ENCODE measurements at regions not wholly inside any gene's neighbourhood (a gene's known extent, or its start where the extent isn't known, plus 50 kb on each side); places are given as distances from the start of the nearest gene placed in this dataset.
A peak's percentile ranks its signal among the peaks of the same experiment; 100 is the strongest.

- Histone ChIP-seq H3K18ac (ENCODE audit: extremely low read depth, low read length) (no peak overlapping the region), H4K91ac (replicated peaks; ENCODE audit: insufficient read length, low read length) (no peak overlapping the region), H3K14ac (ENCODE audit: insufficient read length) (no peak overlapping the region), H2BK15ac (ENCODE audit: low read length) (no peak overlapping the region), H2BK5ac (ENCODE audit: low read depth, low read length) (no peak overlapping the region), H2BK20ac (ENCODE audit: low read length) (no peak overlapping the region), H3K27me3 (replicated peaks in 1 of 4; ENCODE audit: control insufficient read depth in 3 of 4, extremely low read depth in 1 of 4, insufficient read depth in 3 of 4, low read length in 3 of 4) (no peaks in the 10 kb centered on the region), H2BK12ac (ENCODE audit: low read depth, low read length) (no peak overlapping the region), H3K23me2 (ENCODE audit: low read depth, low read length) (no peaks in the 10 kb centered on the region), H3K4ac (replicated peaks; ENCODE audit: insufficient read length, low read depth, low read length) (no peak overlapping the region), H4K5ac (ENCODE audit: insufficient read length, low read depth, low read length) (no peak overlapping the region), H2AFZ (ENCODE audit: low read length) (0 out of 2 replicates have a peak overlapping the region, but pooled peaks have one; percentile 50), H2AK5ac (ENCODE audit: low read depth, low read length) (no peak overlapping the region), H3K79me2 (ENCODE audit: control insufficient read depth in 1 of 2, insufficient read depth in 2 of 2, low read length in 2 of 2) (no peaks in the 10 kb centered on the region), H4K20me1 (replicated peaks in 1 of 2; ENCODE audit: control insufficient read depth in 1 of 2, insufficient read depth in 2 of 2, low read length in 2 of 2) (no peaks in the 10 kb centered on the region), H3K9me3 (ENCODE audit: insufficient read depth in 2 of 2, low read depth in 1 of 2, low read length in 1 of 2) (no peaks in the 10 kb centered on the region), H3K4me3 (ENCODE audit: extremely low read depth in 1 of 4, insufficient read depth in 2 of 4, low read depth in 3 of 4, low read length in 4 of 4) (no peak overlapping the region), H2BK120ac (replicated peaks; ENCODE audit: low read depth, low read length) (no peak overlapping the region), H3K27ac (ENCODE audit: low read depth, low read length) (no peak overlapping the region), H3K79me1 (ENCODE audit: low read depth, low read length) (no peaks in the 10 kb centered on the region), H3K4me2 (ENCODE audit: insufficient read depth in 1 of 2, low read depth in 2 of 2, low read length in 2 of 2) (no peak overlapping the region), H3K36me3 (ENCODE audit: control insufficient read depth in 2 of 4, insufficient read depth in 4 of 4, low read length in 3 of 4) (no peaks in the 10 kb centered on the region), H4K8ac (ENCODE audit: extremely low read depth, insufficient read depth, low read length) (no peak overlapping the region), H3K9ac (replicated peaks in 1 of 4; ENCODE audit: extremely low read depth in 1 of 4, low read depth in 3 of 4, low read length in 3 of 4) (no peak overlapping the region), H3K4me1 (replicated peaks in 1 of 4; ENCODE audit: control insufficient read depth in 3 of 4, insufficient read depth in 4 of 4, low read length in 3 of 4) (no peaks in the 10 kb centered on the region), H3K56ac (replicated peaks; ENCODE audit: insufficient read length, low read depth, low read length) (no peak overlapping the region), H3K23ac (ENCODE audit: insufficient read length) (no peak overlapping the region)
- ChIA-PET POLR2A (ENCODE audit: partially characterized antibody) (no interaction called here), CTCF (ENCODE audit: partially characterized antibody) (interaction anchor here (0.5 to 1.6 kb wide), 3 partner anchors 8 to 382 kb away, joined by 3 to 4 read pairs (median 3); no protein-coding TSS in a partner anchor)
- DNase-seq (ENCODE audit: low read depth in 1 of 2, low spot score in 2 of 2) (no peak), FAIRE-seq (no peak)
- TF ChIP-seq MAX (IDR thresholded peaks at IDR 0.05), result no peak
- TF ChIP-seq SP1 (IDR thresholded peaks at IDR 0.05; ENCODE audit: low read depth, low read length), result no peak
- no peak for TF ChIP-seq RAD21 (IDR thresholded peaks at IDR 0.05 in 1 of 2, conservative IDR thresholded peaks at IDR 0.05 in 1 of 2; ENCODE audit: low read depth in 2 of 2, low read length in 2 of 2)
- no peak for TF ChIP-seq SRF (IDR thresholded peaks at IDR 0.05; ENCODE audit: low read depth, low read length)
These were observed 97.9 kb upstream of the FZD8 start for GRCh38 chr10:35739998-35740397.
